ENCODE measurements at regions not wholly inside any gene's neighbourhood (a gene's known extent, or its start where the extent isn't known, plus 50 kb on each side); places are given as distances from the start of the nearest gene placed in this dataset.
"Not testable (repeated sequence)": the region's sequence is repeated elsewhere in the genome, so short reads cannot be mapped to it uniquely, and the experiment has no call there.

DNA sequence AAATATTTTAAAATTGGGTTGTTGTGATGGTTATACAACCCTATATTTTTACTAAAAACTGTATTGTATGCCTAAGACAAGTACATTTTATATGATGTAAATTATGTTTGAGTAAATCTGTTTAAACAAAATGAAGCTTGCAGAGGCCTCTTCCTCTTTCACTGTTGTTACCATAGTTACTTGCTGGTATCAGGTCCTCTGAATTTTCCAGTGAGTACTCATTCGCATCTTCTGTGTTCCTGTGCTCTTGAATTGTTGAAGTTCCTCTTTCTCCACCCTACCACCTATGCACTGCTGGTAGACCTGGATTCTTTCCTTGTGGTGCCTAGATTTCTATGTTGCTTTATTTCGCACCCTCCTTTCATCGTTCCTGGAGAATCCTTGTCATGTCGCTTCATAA lies 938.5 kb upstream of the ACO1 start:
- DNase-seq (ENCODE audit: low spot score): no peak

DNA sequence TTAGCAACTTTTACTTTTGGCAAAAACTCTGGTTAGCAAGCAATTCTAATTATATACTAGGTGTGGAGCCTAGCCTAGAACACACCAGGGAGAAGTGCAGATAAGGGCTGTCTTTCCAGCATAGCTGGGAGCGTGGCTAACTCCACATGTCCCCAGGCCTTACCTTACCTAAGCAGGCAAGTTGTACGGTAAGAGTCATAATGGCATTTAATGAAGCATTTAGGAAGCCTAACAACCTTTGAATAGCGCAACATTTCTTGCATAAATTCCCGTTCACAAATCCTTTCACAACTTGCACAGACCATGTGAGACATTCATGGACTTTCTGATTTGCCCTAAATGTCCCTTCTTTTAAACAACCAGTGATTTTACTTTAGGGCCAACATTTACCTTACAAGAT lies 917.4 kb upstream of the ACO1 start:
- no peak for DNase-seq (ENCODE audit: low spot score)

DNA sequence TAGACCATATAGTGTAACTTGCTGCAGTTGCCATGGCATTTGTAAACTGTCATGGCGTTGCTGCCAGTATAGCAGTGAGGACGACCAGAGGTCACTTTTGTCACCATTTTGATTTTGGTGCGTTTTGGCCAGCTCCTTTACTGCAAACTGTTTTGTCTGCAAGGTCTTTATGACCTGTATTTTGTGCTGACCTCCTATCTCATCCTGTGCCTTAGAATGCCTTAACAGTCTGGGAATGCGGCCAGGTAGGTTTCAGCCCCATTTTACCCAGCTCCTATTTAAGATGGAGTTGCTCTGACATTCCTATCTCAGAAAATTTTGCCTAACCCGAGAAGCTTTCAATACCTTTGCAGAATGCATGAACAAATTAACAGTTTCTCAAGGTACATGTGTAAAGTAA lies 914.4 kb upstream of the ACO1 start:
- no peak for DNase-seq (ENCODE audit: low spot score)

DNA sequence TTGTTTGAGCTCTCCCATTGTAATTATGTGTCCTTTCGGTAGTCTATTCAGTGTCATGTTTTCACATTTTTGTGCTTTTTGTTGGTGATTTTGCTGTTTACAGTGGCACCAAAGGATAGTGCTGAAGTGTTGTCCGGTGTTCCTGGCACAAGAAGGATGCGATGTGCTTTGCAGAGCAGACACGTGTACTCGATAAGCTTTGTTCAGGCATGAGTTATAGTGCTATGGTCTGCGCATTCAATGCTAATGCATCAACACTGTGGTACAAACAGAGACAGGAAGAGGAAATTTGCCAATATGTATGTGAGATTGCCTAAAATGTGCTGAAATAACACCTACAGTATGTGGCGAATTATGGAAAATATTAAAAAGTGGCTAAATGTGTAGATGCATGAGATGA lies 913.4 kb upstream of the ACO1 start:
- DNase-seq (ENCODE audit: low spot score): no peak

DNA sequence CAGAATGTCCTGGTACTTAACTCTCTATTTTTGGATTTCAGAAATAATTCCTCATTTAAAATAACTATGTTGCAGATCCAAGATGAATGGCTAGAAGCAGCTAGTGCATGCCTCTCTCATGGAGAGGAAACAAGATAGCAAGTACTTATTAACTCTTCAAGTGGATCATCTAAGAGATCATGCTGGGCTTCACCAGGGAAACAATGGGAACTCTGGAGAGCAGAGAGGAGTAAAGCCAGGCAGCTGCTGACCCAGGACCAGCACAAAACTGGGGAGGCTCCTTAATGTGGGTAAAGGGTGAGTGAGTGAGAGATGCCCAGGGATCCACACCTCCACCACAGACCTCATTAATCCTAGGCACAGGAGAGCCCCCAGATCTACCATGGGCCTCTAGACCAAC lies 897.8 kb upstream of the ACO1 start:
- no peak for DNase-seq (ENCODE audit: low spot score)

DNA sequence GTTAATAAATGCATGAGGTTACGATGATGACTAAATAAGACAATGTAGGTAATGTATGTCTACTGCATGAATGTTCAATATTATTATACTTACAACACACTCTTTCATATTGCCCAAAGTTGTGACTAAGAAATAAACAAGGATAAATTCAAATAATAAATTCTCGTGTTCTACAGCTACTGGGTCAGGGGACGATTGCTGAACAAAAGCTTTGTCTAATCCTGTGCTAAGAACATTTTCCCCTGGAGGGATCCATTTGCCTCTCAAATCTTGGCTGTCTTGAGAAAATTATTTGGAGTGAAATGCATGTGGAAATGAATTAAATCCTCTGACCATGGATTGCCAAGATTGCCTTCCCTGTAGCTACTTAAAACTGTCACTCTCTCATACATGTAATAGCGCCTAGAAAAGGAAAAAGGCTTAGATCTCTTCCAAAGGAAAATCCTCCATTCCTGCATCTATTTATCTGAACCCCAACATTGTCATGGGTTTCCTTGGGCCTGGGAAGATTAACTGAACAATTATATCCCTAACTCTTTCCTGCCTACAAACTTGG lies 893.8 kb upstream of the ACO1 start:
- no peak for DNase-seq (ENCODE audit: low spot score)

DNA sequence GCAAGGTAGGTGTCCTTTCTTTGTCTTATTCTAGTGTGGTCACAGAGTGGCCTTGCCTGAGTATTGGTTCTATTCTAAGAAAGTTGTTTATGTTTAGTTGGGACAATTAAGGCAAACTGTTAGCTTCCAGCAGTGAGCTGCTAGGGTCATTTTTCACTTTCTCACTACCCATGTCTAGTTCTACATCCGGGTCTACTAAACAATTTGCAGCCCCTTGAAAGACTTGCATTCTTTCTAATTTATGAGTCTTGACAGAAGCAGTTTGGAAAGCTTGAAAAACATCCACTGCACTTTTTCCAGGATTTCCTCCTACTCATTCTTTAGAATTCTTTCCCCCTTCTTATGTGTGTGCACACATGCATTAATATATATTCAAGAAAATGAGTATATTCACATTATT lies 892.2 kb upstream of the ACO1 start:
- no peak for DNase-seq (ENCODE audit: low spot score)

DNA sequence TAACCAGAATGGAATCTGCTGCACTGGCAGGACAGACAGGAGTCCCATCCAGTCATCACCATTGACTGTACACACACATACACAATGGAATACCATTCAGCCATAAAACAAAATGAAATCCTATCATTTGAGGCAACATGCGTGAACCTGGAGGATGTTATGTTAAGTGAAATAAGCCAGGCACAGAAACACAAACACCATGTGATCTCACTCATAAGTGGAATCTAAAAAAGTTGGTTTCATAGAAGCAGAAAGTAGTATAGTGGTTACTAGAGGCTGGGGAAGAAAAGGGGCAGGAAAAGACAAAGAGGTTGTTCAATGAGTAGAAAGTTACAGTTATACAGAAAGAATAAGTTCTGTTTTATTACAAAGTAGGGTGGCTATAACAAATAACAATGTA lies 884.0 kb upstream of the ACO1 start:
- no peak for DNase-seq (ENCODE audit: low spot score)

DNA sequence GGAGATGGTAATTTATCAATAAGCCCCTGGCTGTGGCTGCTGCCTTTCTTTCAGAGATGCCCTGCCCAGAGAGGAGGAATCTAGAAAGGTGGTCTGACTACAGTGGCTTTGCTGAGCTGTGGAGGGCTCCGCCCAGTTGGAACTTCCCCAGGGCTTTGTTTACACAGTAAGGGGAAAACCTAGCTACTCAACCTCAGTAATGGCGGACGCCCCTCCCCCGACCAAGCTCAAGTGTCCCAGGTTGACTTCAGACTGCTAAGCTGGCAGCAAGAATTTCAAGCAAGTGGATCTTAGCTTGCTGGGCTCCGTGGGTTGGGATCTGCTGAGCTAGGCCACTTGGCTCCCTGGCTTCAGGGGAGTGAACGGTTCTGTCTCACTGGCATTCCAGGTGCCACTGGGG lies 865.4 kb upstream of the ACO1 start:
- DNase-seq (ENCODE audit: low spot score): no peak

DNA sequence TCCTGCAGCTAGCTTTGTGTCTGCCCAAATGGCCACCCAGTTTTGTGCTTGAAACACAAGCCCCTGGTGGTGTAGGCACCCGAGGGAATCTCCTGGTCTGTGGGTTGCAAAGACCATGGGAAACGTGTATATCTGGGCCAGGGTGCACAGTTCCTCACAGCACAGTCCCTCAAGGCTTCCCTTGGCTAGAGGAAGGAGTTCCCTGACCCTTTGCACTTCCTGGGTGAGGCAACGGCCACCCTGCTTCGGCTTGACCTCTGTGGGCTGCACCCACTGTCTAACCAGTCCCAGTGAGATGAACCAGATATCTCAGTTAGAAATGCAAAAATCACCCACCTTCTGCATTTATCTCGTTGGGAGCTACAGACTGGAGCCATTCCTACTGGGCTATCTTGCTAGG lies 865.0 kb upstream of the ACO1 start:
- no peak for DNase-seq (ENCODE audit: low spot score)

DNA sequence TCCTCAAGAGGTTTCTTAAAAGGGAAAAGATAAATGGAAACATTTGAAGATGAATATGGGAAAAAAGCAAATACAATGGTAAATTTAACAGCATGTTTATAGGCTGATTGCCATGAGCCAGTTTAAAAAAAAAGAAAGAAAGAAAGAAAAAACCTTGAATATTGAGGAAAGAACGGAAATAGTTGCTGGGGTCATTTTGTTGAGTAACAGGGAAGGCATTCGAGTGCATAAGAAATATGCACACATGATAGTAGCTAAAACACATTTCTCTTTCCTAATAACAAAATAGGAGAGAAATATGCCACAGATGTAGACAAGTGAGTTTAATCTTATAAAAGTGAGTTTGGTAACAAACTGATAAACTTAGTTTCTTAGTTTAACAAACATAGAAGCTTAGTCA lies 864.6 kb upstream of the ACO1 start:
- DNase-seq (ENCODE audit: low spot score): no peak

DNA sequence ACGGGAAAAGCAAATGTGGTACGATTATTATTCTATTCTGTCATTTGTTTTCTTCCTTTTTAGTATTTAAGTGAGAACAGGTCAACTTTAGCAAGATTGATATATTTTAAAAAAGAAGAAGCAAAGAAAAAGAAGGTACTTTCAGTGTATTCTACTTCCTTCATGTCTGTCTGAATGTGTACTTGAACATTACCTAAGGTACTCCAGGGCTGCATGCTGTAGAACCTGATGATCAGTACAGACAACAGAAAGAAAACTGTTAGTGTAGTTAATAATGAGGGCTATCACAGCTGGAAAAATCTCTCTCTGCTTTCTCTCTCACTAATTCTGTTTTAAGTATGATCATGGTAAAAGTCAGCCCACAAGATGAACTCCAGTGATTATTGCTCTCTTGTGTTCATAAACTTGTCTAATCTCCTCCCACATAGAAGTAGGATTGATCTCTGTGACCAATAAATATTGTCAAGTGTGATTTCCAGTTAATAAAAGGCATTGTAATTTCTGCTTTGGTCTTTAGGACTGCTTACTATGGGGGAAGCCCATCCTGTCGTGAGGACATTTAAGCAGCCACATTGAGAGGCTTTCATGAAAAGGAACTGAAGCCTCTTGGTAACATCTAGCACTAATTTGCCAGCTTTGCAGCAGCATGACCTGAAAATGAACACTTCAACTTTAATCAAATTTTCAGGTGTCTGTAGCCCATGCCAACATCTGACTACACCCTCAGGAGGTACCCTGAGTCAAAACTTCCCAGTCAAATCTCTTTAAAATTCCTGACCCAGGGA lies 864.0 kb upstream of the ACO1 start:
- DNase-seq (ENCODE audit: low spot score): no peak

DNA sequence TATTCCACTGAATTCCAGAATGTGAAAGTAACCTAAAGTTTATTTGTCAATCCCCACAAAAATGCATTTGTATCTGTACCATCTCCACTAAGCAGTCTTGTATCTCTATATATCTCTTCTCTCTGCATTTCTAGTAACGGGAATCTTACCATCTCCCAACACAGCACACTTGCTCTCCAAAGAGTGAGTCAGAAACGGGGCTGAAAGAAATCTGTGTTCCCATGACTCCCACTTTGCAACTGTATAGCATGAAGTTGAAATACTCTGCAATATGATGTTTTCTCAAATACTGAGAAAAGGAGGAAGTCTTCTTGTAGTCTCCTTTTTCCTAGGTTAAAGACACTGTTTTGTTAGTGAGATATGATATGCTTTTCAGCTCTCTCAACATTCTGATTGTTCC lies 848.8 kb upstream of the ACO1 start:
- DNase-seq (ENCODE audit: low spot score): no peak

DNA sequence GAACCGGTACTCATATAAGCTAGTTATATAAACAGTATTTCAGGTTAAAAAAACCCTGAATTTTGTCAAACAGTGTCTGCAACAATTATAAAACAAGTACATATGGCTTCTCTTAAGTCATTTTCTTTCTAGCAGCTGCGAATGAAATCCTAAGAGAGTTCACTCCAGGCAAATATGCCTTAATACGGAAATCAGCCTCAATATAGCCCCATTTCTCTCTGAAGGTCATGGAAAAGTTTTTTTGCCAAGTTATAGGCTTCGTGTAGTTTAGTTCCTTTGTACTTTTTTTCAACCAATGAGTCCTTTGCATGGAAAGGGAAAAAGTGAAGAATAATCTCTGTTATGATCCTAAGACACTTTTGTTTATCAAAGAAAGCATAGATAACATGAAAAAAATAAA lies 848.0 kb upstream of the ACO1 start:
- DNase-seq (ENCODE audit: low spot score): no peak

DNA sequence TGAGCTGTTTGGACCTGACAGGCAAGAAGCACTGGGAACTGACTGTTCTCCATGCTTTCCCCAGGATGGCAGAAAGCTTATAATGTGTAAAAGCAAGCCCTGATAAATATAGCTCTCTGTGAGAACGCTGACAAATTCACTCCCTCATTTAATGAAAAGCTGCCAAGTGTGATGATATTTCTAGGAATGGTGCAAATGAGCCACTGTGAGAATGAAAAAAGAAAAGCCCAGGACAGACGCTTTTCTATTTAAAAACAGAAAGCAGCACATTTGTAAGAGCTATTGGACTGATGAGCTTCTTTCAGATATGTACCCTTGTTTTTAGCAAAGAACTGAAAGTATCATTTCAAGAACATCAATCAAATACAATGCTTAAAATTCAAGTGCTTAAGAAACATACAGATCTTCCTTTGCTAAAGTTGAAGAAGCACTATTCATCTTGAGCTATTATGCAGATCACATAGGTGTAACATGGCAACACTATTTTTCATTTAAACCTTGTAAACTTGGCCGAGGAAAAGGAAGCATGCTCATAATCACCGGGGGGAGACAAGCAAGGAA lies 842.6 kb upstream of the ACO1 start:
- DNase-seq (ENCODE audit: low spot score): peak; percentile 7

DNA sequence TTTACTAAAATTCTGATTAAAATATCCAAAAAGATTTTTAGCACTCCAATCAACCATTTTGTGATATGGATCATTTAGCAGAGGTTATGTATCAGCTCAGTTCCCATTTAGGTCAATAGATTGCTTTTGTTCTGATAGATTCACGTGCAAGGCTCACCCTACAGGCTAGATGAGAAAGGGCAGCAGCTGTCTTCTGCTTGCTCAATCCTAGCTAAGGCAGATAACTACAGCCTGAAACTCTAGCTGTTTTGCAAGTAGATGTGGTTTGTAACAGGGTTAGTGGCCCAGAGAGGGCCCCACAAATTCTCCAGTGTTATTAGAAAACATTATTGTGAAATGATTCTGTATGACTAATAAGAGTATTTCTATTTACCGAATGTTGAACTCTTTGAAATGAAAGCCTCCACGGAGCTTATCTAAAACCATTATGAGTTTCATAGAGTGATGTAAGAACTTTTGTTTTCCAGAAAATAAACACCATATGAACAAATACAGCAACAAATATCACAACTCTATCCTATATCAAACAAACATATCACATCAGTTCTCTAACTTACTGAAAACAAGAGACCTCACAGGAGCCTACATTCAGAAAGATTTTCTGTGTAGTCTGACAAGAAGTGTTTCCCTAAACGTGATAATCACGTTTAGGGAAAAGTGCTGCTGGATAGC lies 841.9 kb upstream of the ACO1 start:
- peak; percentile 15 for DNase-seq (ENCODE audit: low spot score)

DNA sequence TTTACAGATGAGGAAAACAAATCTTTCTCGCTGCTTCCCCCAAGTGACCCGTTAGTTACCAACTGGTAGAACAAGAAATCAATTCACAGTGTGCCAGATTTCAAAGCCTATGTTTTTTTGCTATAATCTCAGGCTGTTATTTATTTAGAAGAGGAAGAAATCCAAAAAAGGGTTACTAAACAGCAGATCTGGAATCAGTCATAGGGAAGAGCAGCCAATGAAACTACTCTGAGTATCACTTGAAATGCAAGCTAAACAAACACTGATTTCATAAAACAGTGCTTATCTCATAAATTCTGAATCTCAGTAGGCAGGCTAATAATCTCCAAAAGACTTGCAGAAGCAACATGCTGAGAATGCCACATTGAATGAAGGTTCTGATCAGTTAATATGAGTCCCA lies 829.5 kb upstream of the ACO1 start:
- no peak for DNase-seq (ENCODE audit: low spot score)

DNA sequence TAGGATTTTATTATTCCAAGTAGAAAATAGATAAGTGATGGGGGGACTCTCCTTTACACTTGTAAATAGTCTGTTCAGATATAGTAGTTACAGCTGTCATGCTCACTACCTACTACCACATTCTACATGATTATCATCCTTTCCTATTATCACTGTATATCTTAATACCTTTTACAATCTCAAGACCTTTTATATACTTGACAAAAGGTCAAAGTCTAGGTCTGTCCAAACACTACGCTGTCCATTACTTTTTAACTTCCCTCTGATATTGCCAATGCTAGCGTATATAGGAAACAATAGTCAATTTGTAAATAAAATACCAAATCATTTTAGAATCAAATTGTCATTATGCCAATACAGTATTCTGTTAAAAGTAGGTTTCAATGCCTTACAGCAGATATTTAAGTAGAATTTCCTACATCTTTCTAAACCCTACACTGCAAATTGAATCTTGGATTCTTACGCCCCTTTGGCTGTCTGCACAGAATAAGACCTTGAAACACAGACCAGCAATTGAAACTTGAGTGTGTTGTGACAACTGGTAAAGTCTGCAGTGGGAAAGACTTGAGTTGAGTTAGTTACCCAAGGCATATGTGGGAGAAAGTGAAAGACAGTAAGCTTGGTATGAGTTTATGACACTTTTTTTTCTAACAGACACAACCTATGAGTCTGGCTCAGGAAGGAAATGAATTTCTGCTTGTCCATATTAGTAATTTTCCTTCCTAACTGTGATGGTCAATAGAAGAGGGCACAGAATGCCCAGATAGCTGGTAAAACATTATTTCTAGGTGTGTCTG lies 827.6 kb upstream of the ACO1 start:
- no peak for DNase-seq (ENCODE audit: low spot score)

DNA sequence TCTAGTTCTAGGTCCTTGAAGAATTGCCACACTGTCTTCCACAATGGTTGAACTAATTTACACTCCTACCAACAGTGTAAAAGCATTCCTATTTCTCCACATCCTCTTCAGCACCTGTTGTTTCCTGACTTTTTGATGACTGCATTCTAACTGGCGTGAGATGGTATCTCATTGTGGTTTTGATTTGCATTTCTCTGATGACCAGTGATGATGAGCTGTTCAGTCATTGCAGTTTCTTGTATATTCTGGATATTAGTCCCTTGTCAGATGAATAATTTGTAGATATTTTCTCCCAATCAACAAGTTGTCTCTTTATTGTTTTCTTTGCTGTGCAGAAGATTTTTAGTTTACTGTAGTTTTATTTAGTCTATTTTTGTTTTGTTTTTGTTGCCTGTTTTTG lies 812.3 kb upstream of the ACO1 start:
- DNase-seq (ENCODE audit: low spot score): not testable (repeated sequence)

DNA sequence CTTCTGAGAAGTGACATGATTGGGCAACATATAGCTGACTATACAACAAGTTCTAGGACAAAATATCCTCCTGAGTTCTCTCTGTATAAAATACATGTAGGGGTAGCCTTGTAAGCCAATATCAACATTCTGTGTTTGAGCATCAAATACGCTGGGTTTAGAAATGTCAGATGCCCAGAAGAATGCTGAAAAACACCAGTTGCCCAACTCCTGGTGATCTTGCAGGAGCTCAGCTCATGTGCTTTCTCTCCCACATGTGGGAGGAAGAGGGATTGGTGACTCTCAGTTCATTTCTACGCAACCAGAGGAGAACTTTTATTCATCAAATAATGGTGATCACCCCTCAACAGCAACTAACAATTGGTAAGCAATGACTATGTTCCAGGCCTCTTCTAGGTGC lies 810.9 kb upstream of the ACO1 start:
- no peak for DNase-seq (ENCODE audit: low spot score)

DNA sequence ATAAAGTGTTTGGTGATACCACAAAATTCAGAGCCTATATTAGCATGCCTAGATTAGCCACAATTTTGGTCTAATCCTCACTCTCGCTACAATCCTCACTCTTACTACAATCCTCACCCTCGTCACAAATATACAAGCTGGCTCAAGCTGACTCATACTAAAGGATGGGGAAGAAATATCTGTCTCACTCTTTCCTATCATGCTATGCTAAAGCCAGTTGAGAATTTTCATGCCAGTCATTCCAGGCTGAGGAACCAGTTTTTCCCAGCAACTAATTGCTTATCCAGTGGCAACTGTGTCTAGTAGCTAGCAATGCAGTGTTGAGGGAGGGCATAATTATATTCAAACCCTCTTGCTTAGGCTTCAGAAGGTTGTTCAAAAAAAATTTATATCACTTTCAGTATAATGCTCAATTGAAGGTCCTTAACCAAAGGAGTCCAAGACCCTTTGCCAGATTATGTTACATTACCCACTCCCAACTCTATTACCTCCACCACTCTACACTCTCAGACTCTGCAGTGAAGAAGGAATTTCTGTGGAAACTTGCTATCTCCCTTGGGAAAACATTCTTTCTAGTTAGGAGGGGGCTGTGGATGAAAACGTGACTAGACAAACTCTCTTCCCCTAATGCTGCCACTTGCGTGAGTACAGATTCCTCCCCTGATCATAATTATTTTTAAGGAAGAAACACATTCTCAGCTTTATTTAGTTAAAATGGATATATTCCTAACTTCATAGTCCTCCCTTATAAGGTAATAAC lies 810.3 kb upstream of the ACO1 start:
- no peak for DNase-seq (ENCODE audit: low spot score)

DNA sequence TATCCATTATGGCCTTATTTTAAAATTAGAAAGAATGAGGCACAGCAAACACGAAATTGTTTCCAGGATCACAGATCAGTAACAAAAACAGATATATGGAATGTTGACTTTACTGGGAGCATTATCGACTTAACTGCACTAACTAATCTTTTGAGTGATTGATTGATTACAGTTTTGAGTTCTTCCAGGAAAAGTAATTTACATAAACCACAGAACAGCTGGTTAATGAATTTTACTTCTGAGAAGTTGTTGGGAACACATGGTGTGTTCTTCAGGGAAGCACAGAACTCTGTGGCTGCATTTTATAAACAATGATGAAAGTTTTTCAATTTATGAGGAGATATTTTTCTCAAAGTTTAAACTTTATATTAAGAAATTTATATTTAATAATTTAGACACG lies 802.4 kb upstream of the ACO1 start:
- DNase-seq (ENCODE audit: low spot score): no peak
